OCI-M1 (cell line): ENCODE measurements at regions not wholly inside any gene's neighbourhood (a gene's known extent, or its start where the extent isn't known, plus 50 kb on each side); places are given as distances from the start of the nearest gene placed in this dataset.
A peak's percentile ranks its signal among the peaks of the same experiment; 100 is the strongest.

Source experiments
- DNase-seq: peaks from one replicate; lab custom pipeline; 2025; lab: John Stamatoyannopoulos, UW

GRCh38 chr4:157882901-157883300, 289.9 kb downstream of the GASK1B start:
- no peak for DNase-seq

GRCh38 chr4:157880761-157881160, 292.1 kb downstream of the GASK1B start:
- no peak for DNase-seq

- no peak for DNase-seq
Observed at GRCh38 chr4:157854819-157855218, 318.0 kb downstream of the GASK1B start.

GRCh38 chr4:157840648-157841047, 332.2 kb downstream of the GASK1B start:
- DNase-seq = no peak

- no peak for DNase-seq
Observed at GRCh38 chr4:157840034-157840433, 332.8 kb downstream of the GASK1B start.

- no peak for DNase-seq
Observed at GRCh38 chr4:157838366-157838765, 334.5 kb downstream of the GASK1B start.

- DNase-seq = no peak
Observed at GRCh38 chr4:157837071-157837703, 335.6 kb downstream of the GASK1B start.

GRCh38 chr4:157832596-157832995, 340.2 kb downstream of the GASK1B start:
- no peak for DNase-seq

GRCh38 chr4:157824021-157824420, 348.8 kb downstream of the GASK1B start:
- no peak for DNase-seq

- DNase-seq = no peak
Observed at GRCh38 chr4:157821814-157822213, 351.0 kb downstream of the GASK1B start.

- no peak for DNase-seq
Observed at GRCh38 chr4:157819693-157820464, 352.9 kb downstream of the GASK1B start.

GRCh38 chr4:157818946-157819692, 353.7 kb downstream of the GASK1B start:
- no peak for DNase-seq

GRCh38 chr4:157810137-157810774, 362.6 kb downstream of the GASK1B start:
- no peak for DNase-seq

GRCh38 chr4:157808796-157809383, 363.9 kb downstream of the GASK1B start:
- no peak for DNase-seq

GRCh38 chr4:157806184-157806583, 366.6 kb downstream of the GASK1B start:
- DNase-seq = no peak

- DNase-seq = peak; percentile 44
Observed at GRCh38 chr4:157804986-157805385, 367.8 kb downstream of the GASK1B start.

GRCh38 chr4:157803845-157804521, 368.8 kb downstream of the GASK1B start:
- no peak for DNase-seq

GRCh38 chr4:157803421-157803820, 369.4 kb downstream of the GASK1B start:
- no peak for DNase-seq

GRCh38 chr4:157795495-157795894, 377.3 kb downstream of the GASK1B start:
- DNase-seq = no peak

GRCh38 chr4:157792716-157793115, 380.1 kb downstream of the GASK1B start:
- DNase-seq = no peak

GRCh38 chr4:157791236-157791635, 381.6 kb downstream of the GASK1B start:
- no peak for DNase-seq
